Endothelial cell (in vitro differentiated cells): ENCODE measurements at regions not wholly inside any gene's neighbourhood (a gene's known extent, or its start where the extent isn't known, plus 50 kb on each side); places are given as distances from the start of the nearest gene placed in this dataset.

ENCODE experiments used
- DNase-seq: peaks from one replicate; pipeline ENCODE4 v3.0.0; 2021; ENCODE audit warnings: low spot score
- H3K27ac Mint-ChIP-seq: one replicate; pipeline ENCODE4 v1.8.0; 2021; ENCODE audit warnings: mixed read lengths, inconsistent platforms; ENCODE audit not compliant: unreplicated experiment
- H3K27me3 Mint-ChIP-seq: one replicate; pipeline ENCODE4 v1.8.0; 2021; ENCODE audit warnings: mild to moderate bottlenecking, moderate library complexity, mixed read lengths, inconsistent platforms; ENCODE audit not compliant: unreplicated experiment
- H3K36me3 Mint-ChIP-seq: one replicate; pipeline ENCODE4 v1.8.0; 2021; ENCODE audit warnings: mild to moderate bottlenecking, low read depth, mixed read lengths, inconsistent platforms; ENCODE audit not compliant: unreplicated experiment
- H3K4me1 Mint-ChIP-seq: one replicate; pipeline ENCODE4 v1.8.0; 2021; ENCODE audit warnings: mild to moderate bottlenecking, mixed read lengths, inconsistent platforms; ENCODE audit not compliant: unreplicated experiment
- H3K4me3 Mint-ChIP-seq: one replicate; pipeline ENCODE4 v1.8.0; 2021; ENCODE audit warnings: mild to moderate bottlenecking, mixed read lengths, inconsistent platforms; ENCODE audit not compliant: unreplicated experiment
- H3K9me3 Mint-ChIP-seq: one replicate; pipeline ENCODE4 v1.8.0; 2021; ENCODE audit warnings: mixed read lengths, inconsistent platforms; ENCODE audit not compliant: unreplicated experiment
- TF ChIP-seq, protein P1 (sequence below): fragments of 200-600 bp; sonication (generic); IDR thresholded peaks from one replicate; pipeline ENCODE4 v1.5.0; 2021; ENCODE audit warnings: antibody characterized with exemption; ENCODE audit not compliant: unreplicated experiment

DNA sequence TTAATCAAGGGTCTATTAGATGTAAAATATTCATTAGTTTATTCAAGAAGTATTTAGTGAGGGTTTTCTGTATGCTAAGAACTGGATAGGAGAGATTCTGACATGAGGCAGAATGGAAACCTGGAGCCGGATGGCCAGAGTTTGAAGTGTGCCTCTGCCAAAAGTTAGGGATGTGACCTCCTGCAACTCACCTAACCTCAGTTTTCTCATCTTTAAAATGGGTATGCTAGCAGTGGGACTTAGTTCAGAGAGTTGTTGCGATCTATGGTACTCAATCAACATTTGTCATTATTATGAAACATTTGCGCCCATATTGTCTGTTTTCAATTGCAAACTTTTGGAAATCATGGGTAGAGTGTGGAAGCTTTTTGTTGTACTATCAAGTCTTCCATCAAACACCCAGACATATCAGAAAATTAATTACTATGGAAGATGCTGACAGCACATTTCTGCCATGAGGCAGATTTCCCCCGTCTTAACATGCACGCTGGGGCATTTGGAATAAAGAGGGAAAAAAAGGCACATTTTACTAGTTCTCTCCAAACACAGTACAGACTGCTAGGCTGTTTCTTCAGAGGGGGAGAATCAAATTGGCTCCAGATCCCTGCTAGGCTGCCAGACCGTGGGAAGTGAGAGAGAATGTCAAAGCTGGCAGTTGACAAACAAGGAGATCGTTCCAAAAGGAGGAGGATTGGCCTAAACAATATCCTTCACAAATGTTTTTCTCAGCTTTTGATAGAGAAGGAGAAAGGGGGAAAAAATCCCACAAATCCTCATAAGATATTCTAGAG lies 205.3 kb upstream of the TSHZ2 start:
- H3K4me3 Mint-ChIP-seq: no peak overlapping the region
- TF ChIP-seq, protein P1, sequence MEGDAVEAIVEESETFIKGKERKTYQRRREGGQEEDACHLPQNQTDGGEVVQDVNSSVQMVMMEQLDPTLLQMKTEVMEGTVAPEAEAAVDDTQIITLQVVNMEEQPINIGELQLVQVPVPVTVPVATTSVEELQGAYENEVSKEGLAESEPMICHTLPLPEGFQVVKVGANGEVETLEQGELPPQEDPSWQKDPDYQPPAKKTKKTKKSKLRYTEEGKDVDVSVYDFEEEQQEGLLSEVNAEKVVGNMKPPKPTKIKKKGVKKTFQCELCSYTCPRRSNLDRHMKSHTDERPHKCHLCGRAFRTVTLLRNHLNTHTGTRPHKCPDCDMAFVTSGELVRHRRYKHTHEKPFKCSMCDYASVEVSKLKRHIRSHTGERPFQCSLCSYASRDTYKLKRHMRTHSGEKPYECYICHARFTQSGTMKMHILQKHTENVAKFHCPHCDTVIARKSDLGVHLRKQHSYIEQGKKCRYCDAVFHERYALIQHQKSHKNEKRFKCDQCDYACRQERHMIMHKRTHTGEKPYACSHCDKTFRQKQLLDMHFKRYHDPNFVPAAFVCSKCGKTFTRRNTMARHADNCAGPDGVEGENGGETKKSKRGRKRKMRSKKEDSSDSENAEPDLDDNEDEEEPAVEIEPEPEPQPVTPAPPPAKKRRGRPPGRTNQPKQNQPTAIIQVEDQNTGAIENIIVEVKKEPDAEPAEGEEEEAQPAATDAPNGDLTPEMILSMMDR: no peak
- no peaks in the 10 kb centered on the region for H3K27me3 Mint-ChIP-seq
- H3K27ac Mint-ChIP-seq: no peak overlapping the region
- no peaks in the 10 kb centered on the region for H3K4me1 Mint-ChIP-seq
- no peaks in the 10 kb centered on the region for H3K36me3 Mint-ChIP-seq
- no peaks in the 10 kb centered on the region for H3K9me3 Mint-ChIP-seq
- DNase-seq: no peak

DNA sequence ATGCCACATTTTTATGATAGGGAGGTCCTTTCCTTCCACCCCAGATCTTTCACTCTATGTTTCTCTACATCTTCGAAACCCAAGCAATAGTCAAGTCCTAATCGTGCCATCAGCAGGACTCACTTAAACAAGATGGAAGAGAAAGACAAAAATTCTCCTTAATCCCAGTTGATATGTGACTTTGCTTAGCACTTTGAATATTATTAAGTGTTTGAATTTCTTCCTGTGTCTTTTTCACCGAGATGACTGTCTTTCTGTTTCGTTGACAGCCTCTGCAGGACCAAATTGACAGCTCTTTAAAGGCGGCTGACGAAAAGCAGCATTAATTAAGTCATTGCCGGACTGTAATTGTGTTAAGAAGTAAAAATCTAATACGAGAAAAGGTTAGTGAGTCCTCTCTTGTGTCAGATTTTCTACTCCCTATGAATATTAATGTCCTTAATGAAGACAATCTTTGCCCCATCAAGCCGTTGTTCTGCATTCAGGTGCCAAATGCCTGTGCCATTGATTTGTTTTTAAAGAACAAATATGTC lies 208.8 kb upstream of the TSHZ2 start:
- Mint-ChIP-seq H3K9me3 (no peaks in the 10 kb centered on the region), H3K27me3 (no peaks in the 10 kb centered on the region), H3K27ac (no peak overlapping the region), H3K4me3 (no peak overlapping the region), H3K4me1 (no peaks in the 10 kb centered on the region), H3K36me3 (no peaks in the 10 kb centered on the region)
- TF ChIP-seq, protein P1: no peak
- DNase-seq: no peak

DNA sequence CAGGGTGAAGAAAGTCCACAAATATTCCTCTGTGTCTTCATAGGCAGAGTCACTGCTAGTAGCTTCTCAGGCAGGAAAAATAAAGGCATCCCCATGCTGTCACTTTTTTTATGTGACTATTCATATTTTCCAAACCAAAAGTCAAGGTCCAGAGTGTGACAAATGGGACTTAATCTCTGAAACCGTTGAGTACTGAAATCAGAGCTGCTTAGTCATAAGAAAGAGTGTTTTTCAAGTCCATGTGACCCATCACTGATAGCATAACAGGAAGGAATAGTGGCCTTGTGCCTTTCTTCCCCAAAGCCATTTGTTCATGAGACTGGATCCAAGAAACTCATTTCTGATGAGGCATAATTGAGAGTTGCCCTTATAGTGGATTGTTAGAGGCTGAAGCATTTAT lies 210.3 kb upstream of the TSHZ2 start:
- Mint-ChIP-seq H3K27me3 (no peaks in the 10 kb centered on the region), H3K4me1 (no peaks in the 10 kb centered on the region), H3K4me3 (no peak overlapping the region), H3K27ac (no peak overlapping the region), H3K9me3 (no peaks in the 10 kb centered on the region), H3K36me3 (no peaks in the 10 kb centered on the region)
- DNase-seq: no peak
- TF ChIP-seq, protein P1: no peak

DNA sequence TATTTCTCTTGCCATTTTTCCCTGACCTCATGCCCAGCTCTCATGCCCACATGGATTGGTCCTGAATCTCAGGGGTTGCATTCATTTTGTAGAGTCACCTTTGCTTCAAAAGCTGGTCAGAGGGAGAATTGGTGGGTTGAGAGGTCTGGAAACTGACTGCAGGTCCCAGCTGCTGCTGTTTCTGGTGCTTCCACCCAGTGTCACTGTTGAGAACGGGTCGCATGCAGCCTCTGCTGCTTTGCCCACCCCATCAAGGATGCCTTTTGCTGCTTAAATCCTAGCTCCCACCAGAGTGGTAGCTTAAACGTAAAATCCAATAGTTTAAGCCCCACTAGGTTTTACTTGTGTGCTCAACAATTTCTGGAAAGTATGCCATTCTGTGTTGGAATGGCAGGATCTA lies 211.4 kb upstream of the TSHZ2 start:
- H3K4me3 Mint-ChIP-seq: no peak overlapping the region
- DNase-seq: no peak

DNA sequence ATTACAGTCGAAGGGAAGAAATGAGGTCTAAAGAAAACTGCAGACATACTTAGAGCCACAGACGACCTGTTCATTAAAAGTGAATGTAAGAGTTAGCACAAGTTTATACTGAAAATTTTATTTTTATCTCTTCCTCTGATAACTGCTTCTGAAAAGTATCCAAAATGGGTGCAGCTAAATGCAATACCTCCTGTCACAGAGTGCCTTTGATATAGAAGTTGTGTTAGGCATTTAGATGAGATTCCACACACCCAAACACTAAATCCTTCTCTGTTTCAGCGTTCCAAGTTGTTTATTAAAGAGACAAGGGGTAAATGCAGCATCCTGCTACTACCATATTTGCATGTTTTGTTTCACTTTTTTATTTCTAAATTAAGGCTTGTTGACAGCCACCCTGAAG lies 214.7 kb upstream of the TSHZ2 start:
- DNase-seq: no peak
- Mint-ChIP-seq H3K4me3 (no peak overlapping the region), H3K36me3 (no peaks in the 10 kb centered on the region), H3K27me3 (no peaks in the 10 kb centered on the region), H3K4me1 (no peaks in the 10 kb centered on the region), H3K9me3 (no peaks in the 10 kb centered on the region), H3K27ac (no peak overlapping the region)
- TF ChIP-seq, protein P1: no peak

More for the DNA sequence above, 211.4 kb upstream of the TSHZ2 start:
- TF ChIP-seq, protein P1: no peak
- Mint-ChIP-seq H3K27ac (no peak overlapping the region), H3K4me1 (no peaks in the 10 kb centered on the region), H3K9me3 (no peaks in the 10 kb centered on the region), H3K36me3 (no peaks in the 10 kb centered on the region), H3K27me3 (no peaks in the 10 kb centered on the region)
